ENCODE measurements at regions not wholly inside any gene's neighbourhood (a gene's known extent, or its start where the extent isn't known, plus 50 kb on each side); places are given as distances from the start of the nearest gene placed in this dataset.

GRCh38 chr20:52746190-52746589, 226.0 kb upstream of the TSHZ2 start:
- intact Hi-C loops (cut with micrococcal nuclease): no loop called here
- Mint-ChIP-seq H3K27me3 (ENCODE audit: low read depth in 3 of 3) (peaks cover 0 to 2% (median 1%) of the 10 kb centered on the region in 3 donors), H3K27ac (no peak overlapping the region), H3K9me3 (peaks cover 0 to 6% (median 1%) of the 10 kb centered on the region in 7 donors), H3K36me3 (no peaks in the 10 kb centered on the region), H3K4me3 (no peak overlapping the region), H3K4me1 (no peaks in the 10 kb centered on the region)
- Histone ChIP-seq H3K27ac (ENCODE audit: low read depth in 1 of 2, low read length in 2 of 2) (no peak overlapping the region), H3K4me1 (ENCODE audit: control insufficient read depth in 1 of 2, insufficient read depth in 2 of 2, low read length in 2 of 2) (no peaks in the 10 kb centered on the region), H3K27me3 (ENCODE audit: control insufficient read depth in 2 of 2, insufficient read depth in 2 of 2, low read length in 2 of 2) (no peaks in the 10 kb centered on the region), H3K9ac (ENCODE audit: insufficient read depth, low read length, poor library complexity, severe bottlenecking) (no peak overlapping the region), H3K79me2 (ENCODE audit: insufficient read depth, low read length) (no peaks in the 10 kb centered on the region), H3K36me3 (replicated peaks in 1 of 2; ENCODE audit: control insufficient read depth in 1 of 2, insufficient read depth in 2 of 2, low read length in 2 of 2) (no peaks in the 10 kb centered on the region), H2AFZ (ENCODE audit: insufficient read depth, low read depth, low read length, poor library complexity, severe bottlenecking) (no peak overlapping the region), H3K4me2 (replicated peaks; ENCODE audit: extremely low read depth, low read length, poor library complexity, severe bottlenecking) (no peak overlapping the region), H4K20me1 (ENCODE audit: insufficient read depth, low read length) (no peaks in the 10 kb centered on the region), H3K4me3 (replicated peaks in 1 of 3; ENCODE audit: low read depth in 2 of 3, low read length in 3 of 3) (no peak overlapping the region), H3K9me3 (replicated peaks in 1 of 2; ENCODE audit: control insufficient read depth in 1 of 2, insufficient read depth in 1 of 2, low read length in 2 of 2) (no peaks in the 10 kb centered on the region)
- 64% methylated on average over 4 of the region's 6 CpGs for WGBS (ENCODE audit: insufficient coverage)
- DNase-seq: no peak
- TF ChIP-seq CTCF (IDR thresholded peaks at IDR 0.05): no peak

GRCh38 chr20:52744441-52744840, 227.7 kb upstream of the TSHZ2 start:
- Histone ChIP-seq H3K4me2 (replicated peaks; ENCODE audit: extremely low read depth, low read length, poor library complexity, severe bottlenecking) (no peak overlapping the region), H4K20me1 (ENCODE audit: insufficient read depth, low read length) (no peaks in the 10 kb centered on the region), H3K9me3 (replicated peaks in 1 of 2; ENCODE audit: control insufficient read depth in 1 of 2, insufficient read depth in 1 of 2, low read length in 2 of 2) (no peaks in the 10 kb centered on the region), H3K4me1 (ENCODE audit: control insufficient read depth in 1 of 2, insufficient read depth in 2 of 2, low read length in 2 of 2) (no peaks in the 10 kb centered on the region), H3K27ac (ENCODE audit: low read depth in 1 of 2, low read length in 2 of 2) (no peak overlapping the region), H3K9ac (ENCODE audit: insufficient read depth, low read length, poor library complexity, severe bottlenecking) (no peak overlapping the region), H3K79me2 (ENCODE audit: insufficient read depth, low read length) (no peaks in the 10 kb centered on the region), H3K27me3 (ENCODE audit: control insufficient read depth in 2 of 2, insufficient read depth in 2 of 2, low read length in 2 of 2) (no peaks in the 10 kb centered on the region), H3K4me3 (replicated peaks in 1 of 3; ENCODE audit: low read depth in 2 of 3, low read length in 3 of 3) (no peak overlapping the region), H2AFZ (ENCODE audit: insufficient read depth, low read depth, low read length, poor library complexity, severe bottlenecking) (no peak overlapping the region), H3K36me3 (replicated peaks in 1 of 2; ENCODE audit: control insufficient read depth in 1 of 2, insufficient read depth in 2 of 2, low read length in 2 of 2) (no peaks in the 10 kb centered on the region)
- intact Hi-C loops (cut with micrococcal nuclease): no loop called here
- Mint-ChIP-seq H3K9me3 (peaks cover 0 to 6% (median 0%) of the 10 kb centered on the region in 7 donors), H3K4me3 (no peak overlapping the region), H3K4me1 (no peaks in the 10 kb centered on the region), H3K27ac (no peak overlapping the region), H3K36me3 (no peaks in the 10 kb centered on the region), H3K27me3 (ENCODE audit: low read depth in 3 of 3) (peaks cover 0 to 2% (median 1%) of the 10 kb centered on the region in 3 donors)
- TF ChIP-seq CTCF (IDR thresholded peaks at IDR 0.05): no peak
- WGBS (ENCODE audit: insufficient coverage): 83% methylated on average over 1 of the region's 3 CpGs
- DNase-seq: no peak

Data from CD14-positive monocyte (primary cell).